ENCODE measurements at regions not wholly inside any gene's neighbourhood (a gene's known extent, or its start where the extent isn't known, plus 50 kb on each side); places are given as distances from the start of the nearest gene placed in this dataset.

- TF ChIP-seq EZH2 (IDR thresholded peaks at IDR 0.05; ENCODE audit: insufficient read depth, poor library complexity, severe bottlenecking) (no peak), EZH2phosphoT487 (IDR thresholded peaks at IDR 0.05; ENCODE audit: insufficient read depth, low read depth) (no peak)
These were observed 385.4 kb upstream of the TMEM132C start for GRCh38 chr12:127881371-127882140.

Measured in GM23248 (cell line).